ENCODE measurements at regions not wholly inside any gene's neighbourhood (a gene's known extent, or its start where the extent isn't known, plus 50 kb on each side); places are given as distances from the start of the nearest gene placed in this dataset.
A peak's percentile ranks its signal among the peaks of the same experiment; 100 is the strongest.

GRCh38 chr18:6564950-6565814 lies 150.5 kb upstream of the L3MBTL4 start:
- H4K20me1 ChIP-seq (ENCODE audit: insufficient read depth, low read length), result no peaks in the 10 kb centered on the region
- in situ Hi-C loops (cut with HindIII; ENCODE audit: extremely low pct_ligation_motif_present, low pct_unique_long_range_greater_than_20kb), result no loop called here

GRCh38 chr18:6565815-6566081 lies 151.0 kb upstream of the L3MBTL4 start:
- H3K9me3 ChIP-seq (ENCODE audit: low read length), result no peaks in the 10 kb centered on the region
- H3K36me3 ChIP-seq (replicated peaks in 1 of 2; ENCODE audit: control insufficient read depth in 1 of 2, insufficient read depth in 2 of 2, low read length in 2 of 2), result no peaks in the 10 kb centered on the region
- no peak overlapping the region for H3K9ac ChIP-seq (ENCODE audit: insufficient read depth, low read depth, low read length)
- no peak overlapping the region for H2AFZ ChIP-seq (ENCODE audit: low read length)
- intact Hi-C loops (cut with micrococcal nuclease; ENCODE audit: unreplicated experiment), result no loop called here
- ChIA-PET POLR2A (no interaction called here), CTCF (ENCODE audit: low intra/inter-chr PET ratio, low total read pairs) (no interaction called here)
- FAIRE-seq, result no peak
- no TSS peak for BruUV-seq (replicated peaks)
- no peak for ATAC-seq
- no peak overlapping the region for H3K4me2 ChIP-seq (ENCODE audit: low read depth, low read length)
- H3K4me3 ChIP-seq (replicated peaks in 1 of 3; ENCODE audit: insufficient read depth in 1 of 3, low read depth in 2 of 3, low read length in 3 of 3), result no peak overlapping the region
- in situ Hi-C loops (cut with HindIII; ENCODE audit: extremely low pct_ligation_motif_present, low pct_unique_long_range_greater_than_20kb), result no loop called here
- no peaks in the 10 kb centered on the region for H3K4me1 ChIP-seq (ENCODE audit: insufficient read depth, low read length)
- no peaks in the 10 kb centered on the region for H3K79me2 ChIP-seq (ENCODE audit: insufficient read depth, low read length)
- no peak for TF ChIP-seq TFE3 (CRISPR knock-in tag; IDR thresholded peaks at IDR 0.05)
- no peak for TF ChIP-seq ZMAT3 (CRISPR knock-in tag; conservative IDR thresholded peaks at IDR 0.05)
- no peak for TF ChIP-seq YY1 (IDR thresholded peaks at IDR 0.05; ENCODE audit: insufficient read depth, insufficient replicate concordance, low read depth, low read length)
- TF ChIP-seq NFE2L2 (IDR thresholded peaks at IDR 0.05; ENCODE audit: low read length), result no peak
- TF ChIP-seq NR2F1 (CRISPR knock-in tag; IDR thresholded peaks at IDR 0.05), result no peak
- no peak for TF ChIP-seq ZBTB7A (CRISPR knock-in tag; IDR thresholded peaks at IDR 0.05)
- no peak for TF ChIP-seq ZNF160 (CRISPR knock-in tag; IDR thresholded peaks at IDR 0.05)
- no peak for TF ChIP-seq ZSCAN29 (CRISPR knock-in tag; conservative IDR thresholded peaks at IDR 0.05)
- no peak for TF ChIP-seq NCOA1 (CRISPR knock-in tag; IDR thresholded peaks at IDR 0.05)
- no peak for TF ChIP-seq DDIT3 (CRISPR knock-in tag; IDR thresholded peaks at IDR 0.05)
- H3K27ac ChIP-seq (ENCODE audit: extremely low read length, insufficient read depth, low read length), result no peak overlapping the region
- H4K20me1 ChIP-seq (ENCODE audit: insufficient read depth, low read length), result no peaks in the 10 kb centered on the region
- DNase-seq (ENCODE audit: low spot score), result no peak
- no peaks in the 10 kb centered on the region; a peak in 1 of 5 replicates for H3K27me3 ChIP-seq (ENCODE audit: control insufficient read depth in 1 of 2, insufficient read depth in 2 of 2, low read length in 2 of 2)
- 0% methylated on average over 2 of the region's 2 CpGs for WGBS (ENCODE audit: low lambda C conversion rate)

More at GRCh38 chr18:6564950-6565814, 150.5 kb upstream of the L3MBTL4 start:
- Histone ChIP-seq H3K27ac (ENCODE audit: extremely low read length, insufficient read depth, low read length) (no peak overlapping the region), H3K4me2 (ENCODE audit: low read depth, low read length) (no peak overlapping the region), H3K79me2 (ENCODE audit: insufficient read depth, low read length) (no peaks in the 10 kb centered on the region), H2AFZ (ENCODE audit: low read length) (no peak overlapping the region), H3K9ac (ENCODE audit: insufficient read depth, low read depth, low read length) (no peak overlapping the region), H3K4me3 (replicated peaks in 1 of 3; ENCODE audit: insufficient read depth in 1 of 3, low read depth in 2 of 3, low read length in 3 of 3) (no peak overlapping the region), H3K4me1 (ENCODE audit: insufficient read depth, low read length) (no peaks in the 10 kb centered on the region), H3K27me3 (ENCODE audit: control insufficient read depth in 1 of 2, insufficient read depth in 2 of 2, low read length in 2 of 2) (no peaks in the 10 kb centered on the region; a peak in 1 of 5 replicates), H3K36me3 (replicated peaks in 1 of 2; ENCODE audit: control insufficient read depth in 1 of 2, insufficient read depth in 2 of 2, low read length in 2 of 2) (no peaks in the 10 kb centered on the region), H3K9me3 (ENCODE audit: low read length) (no peaks in the 10 kb centered on the region)
- WGBS (ENCODE audit: low lambda C conversion rate), result 55% methylated on average over 4 of the region's 4 CpGs
- intact Hi-C loops (cut with micrococcal nuclease; ENCODE audit: unreplicated experiment), result no loop called here
- ChIA-PET POLR2A (no interaction called here), CTCF (ENCODE audit: low intra/inter-chr PET ratio, low total read pairs) (no interaction called here)
- no peak for TF ChIP-seq RFXAP (CRISPR knock-in tag; IDR thresholded peaks at IDR 0.05; ENCODE audit: borderline replicate concordance)
- TF ChIP-seq CEBPB (IDR thresholded peaks at IDR 0.05; ENCODE audit: borderline replicate concordance, low read depth, low read length), result peak; percentile 27; the same call in 1 of the 2 replicates
- no peak for ATAC-seq
- DNase-seq (ENCODE audit: low spot score), result no peak
- FAIRE-seq, result no peak
- no TSS peak for BruUV-seq (replicated peaks)
